ENCODE measurements at regions not wholly inside any gene's neighbourhood (a gene's known extent, or its start where the extent isn't known, plus 50 kb on each side); places are given as distances from the start of the nearest gene placed in this dataset.

GRCh38 chr1:79945391-79945790 lies 938.9 kb upstream of the ADGRL4 start:
- no peak for TF ChIP-seq CTCF (IDR thresholded peaks at IDR 0.05)
- TF ChIP-seq POLR2A (IDR thresholded peaks at IDR 0.05): no peak

Data from breast epithelium (tissue), 3 donors.